SK-N-SH (cell line): ENCODE measurements at regions not wholly inside any gene's neighbourhood (a gene's known extent, or its start where the extent isn't known, plus 50 kb on each side); places are given as distances from the start of the nearest gene placed in this dataset.

Experiments used
- CTCF ChIA-PET: fragments of 300-600, 350-600 bp; formaldehyde crosslinking; extraction: SDS; loops from one replicate; lab custom pipeline; 2021; lab: Yijun Ruan, JAX
- POLR2A ChIA-PET: fragments of 350-600 bp; sonication (Branson Sonifier 250); formaldehyde crosslinking; extraction: SDS; loops from one replicate; lab custom pipeline; 2020; ENCODE audit warnings: antibody characterized with exemption, inconsistent platforms; lab: Yijun Ruan, JAX
- DNase-seq: peaks from one replicate; pipeline ENCODE4 v3.0.0; 2012
- H2AFZ ChIP-seq: fragments of 200-600 bp; sonication (generic); 2 replicates; pipeline ENCODE4 v1.8.1; 2016; ENCODE audit warnings: antibody characterized with exemption, mild to moderate bottlenecking, low read depth
- H3F3A ChIP-seq: fragments of 200-600 bp; sonication (generic); replicated peaks from 2 replicates; pipeline ENCODE3; 2016; ENCODE audit warnings: antibody characterized with exemption, mild to moderate bottlenecking; ENCODE audit not compliant: insufficient read depth
- H3K27ac ChIP-seq, 2 experiments: fragments of 200-500 bp in 1 of 2; fragments of 200-600 bp in 1 of 2; sonication (Bioruptor generic) in 1 of 2; sonication (generic), shearing (Covaris generic) in 1 of 2; 2 replicates each; pipeline versions ENCODE4 v1.5.1 to v1.6.1; 2014 to 2016; ENCODE audit warnings: low read depth in 2 of 2, inconsistent platforms in 1 of 2, low read length in 1 of 2, mild to moderate bottlenecking in 1 of 2, mixed read lengths in 1 of 2
- H3K27me3 ChIP-seq: fragments of 200-600 bp; sonication (generic), shearing (Covaris generic); 2 replicates; pipeline ENCODE4 v1.6.1; 2016; ENCODE audit warnings: mixed run types; ENCODE audit not compliant: insufficient read depth
- H3K36me3 ChIP-seq, 2 experiments: fragments of 200-500 bp in 1 of 2; fragments of 200-600 bp in 1 of 2; sonication (Bioruptor generic) in 1 of 2; sonication (generic) in 1 of 2; replicated peaks in 1 of 2; 2 replicates each; pipeline versions ENCODE3 to v1.5.1; 2014 to 2016; ENCODE audit warnings: low read length in 1 of 2, mild to moderate bottlenecking in 1 of 2; ENCODE audit not compliant: insufficient read depth in 2 of 2, control insufficient read depth in 1 of 2
- H3K4me1 ChIP-seq, 2 experiments: fragments of 200-500 bp in 1 of 2; fragments of 200-600 bp in 1 of 2; sonication (Bioruptor generic) in 1 of 2; sonication (generic), shearing (Covaris generic) in 1 of 2; 2 replicates each; pipeline versions ENCODE4 v1.5.1 to v1.6.1; 2014 to 2016; ENCODE audit warnings: low read depth in 1 of 2, low read length in 1 of 2, mixed run types in 1 of 2; ENCODE audit not compliant: insufficient read depth in 2 of 2, control insufficient read depth in 1 of 2
- H3K4me2 ChIP-seq: fragments of 200-600 bp; sonication (generic), shearing (Covaris generic); 2 replicates; pipeline ENCODE4 v1.6.1; 2017; ENCODE audit warnings: mixed run types
- H3K4me3 ChIP-seq, 2 experiments: fragments of 200-500 bp in 1 of 2; fragments of 200-600 bp in 1 of 2; sonication (Bioruptor generic) in 1 of 2; sonication (generic), shearing (Covaris generic) in 1 of 2; 2 replicates each; pipeline versions ENCODE4 v1.5.1 to v1.8.1; 2014 to 2016; ENCODE audit warnings: low read depth in 2 of 2, inconsistent platforms in 1 of 2, low read length in 1 of 2, mild to moderate bottlenecking in 1 of 2, mixed read lengths in 1 of 2, moderate library complexity in 1 of 2
- H3K79me2 ChIP-seq: fragments of 200-600 bp; sonication (generic); 2 replicates; pipeline ENCODE4 v1.8.1; 2017; ENCODE audit warnings: mild to moderate bottlenecking; ENCODE audit not compliant: insufficient read depth
- H3K9ac ChIP-seq: fragments of 200-600 bp; sonication (generic); 2 replicates; pipeline ENCODE4 v1.6.1; 2017; ENCODE audit warnings: mixed run types
- H3K9me2 ChIP-seq: fragments of 200-600 bp; sonication (generic); 2 replicates; pipeline ENCODE4 v1.6.1; 2017; ENCODE audit warnings: mixed run types
- H3K9me3 ChIP-seq: fragments of 200-600 bp; sonication (generic); 2 replicates; pipeline ENCODE4 v1.6.1; 2017; ENCODE audit warnings: mixed run types, mild to moderate bottlenecking, moderate library complexity
- H4K20me1 ChIP-seq: fragments of 200-600 bp; sonication (generic); 2 replicates; pipeline ENCODE4 v1.6.1; 2017; ENCODE audit warnings: mild to moderate bottlenecking, mixed run types; ENCODE audit not compliant: insufficient read depth
- CHD2 ChIP-seq: fragments of 150-350 bp; IDR thresholded peaks from 2 replicates; pipeline ENCODE4 v1.6.1; 2018; ENCODE audit warnings: low read length; ENCODE audit not compliant: partially characterized antibody
- ELF1 ChIP-seq: IDR thresholded peaks from 2 replicates; pipeline ENCODE4 v1.4.0; 2012
- EP300 ChIP-seq, 2 experiments: IDR thresholded peaks; 2 replicates each; pipeline versions ENCODE4 v1.4.0 to v1.6.1; 2012; ENCODE audit warnings: borderline replicate concordance in 1 of 2, low read depth in 1 of 2, low read length in 1 of 2
- FOSL2 ChIP-seq: IDR thresholded peaks from 2 replicates; pipeline ENCODE4 v1.4.0; 2012; ENCODE audit warnings: low read depth, mild to moderate bottlenecking, moderate library complexity, borderline replicate concordance
- MAX ChIP-seq: IDR thresholded peaks from 2 replicates; pipeline ENCODE4 v1.4.0; 2012; ENCODE audit warnings: low read depth
- PBX3 ChIP-seq: IDR thresholded peaks from 2 replicates; pipeline ENCODE4; 2012
- POLR2AphosphoS5 ChIP-seq: IDR thresholded peaks from 2 replicates; pipeline ENCODE4 v1.6.1; 2012; ENCODE audit warnings: low read depth, low read length
- RFX5 ChIP-seq: IDR thresholded peaks from 2 replicates; pipeline ENCODE4 v1.6.1; 2012; ENCODE audit warnings: mild to moderate bottlenecking, improper control_type of control experiment, low read length
- TAF1 ChIP-seq: IDR thresholded peaks from 2 replicates; pipeline ENCODE4 v1.6.1; 2012; ENCODE audit warnings: low read depth, mild to moderate bottlenecking, low read length, moderate library complexity, borderline replicate concordance
- TCF12 ChIP-seq: IDR thresholded peaks from 2 replicates; pipeline ENCODE4 v1.4.0; 2012
- USF1 ChIP-seq: IDR thresholded peaks from 2 replicates; pipeline ENCODE4 v1.4.0; 2012; ENCODE audit warnings: low read depth, borderline replicate concordance
- WGBS: methylation state at CpG from one replicate; pipeline ENCODE4 v1.1.6; 2017; ENCODE audit warnings: low lambda C conversion rate; 5-methylcytosine and 5-hydroxymethylcytosine counted together

GRCh38 chr5:152314196-152314829, 90.8 kb downstream of the NMUR2 start:
- no peaks in the 10 kb centered on the region for H3F3A ChIP-seq
- H3K4me3 ChIP-seq, result no peak overlapping the region
- H3K79me2 ChIP-seq, result no peaks in the 10 kb centered on the region
- no peak for DNase-seq
- ChIA-PET CTCF (no interaction called here), POLR2A (no interaction called here)
- H3K9ac ChIP-seq, result no peak overlapping the region
- H3K4me1 ChIP-seq, result no peaks in the 10 kb centered on the region
- H3K9me2 ChIP-seq, result no peaks in the 10 kb centered on the region
- no peak overlapping the region for H3K27ac ChIP-seq
- H3K9me3 ChIP-seq, result no peaks in the 10 kb centered on the region
- H4K20me1 ChIP-seq, result no peaks in the 10 kb centered on the region
- TF ChIP-seq ELF1, result no peak
- no peak for TF ChIP-seq TAF1
- TF ChIP-seq FOSL2, result no peak
- TF ChIP-seq RFX5, result no peak
- no peak for TF ChIP-seq PBX3
- TF ChIP-seq EP300 (IDR thresholded peaks at IDR 0.05; ENCODE audit: borderline replicate concordance in 1 of 2, low read depth in 1 of 2, low read length in 1 of 2), result no peak
- no peak for TF ChIP-seq MAX
- no peak for TF ChIP-seq CHD2
- TF ChIP-seq TCF12, result no peak
- TF ChIP-seq POLR2AphosphoS5, result no peak
- H3K4me2 ChIP-seq, result no peak overlapping the region
- no peaks in the 10 kb centered on the region for H3K27me3 ChIP-seq
- H3K36me3 ChIP-seq, result no peaks in the 10 kb centered on the region
- 0% methylated on average over 1 of the region's 1 CpG for WGBS
- H2AFZ ChIP-seq, result no peak overlapping the region

- Histone ChIP-seq H3K4me3 (no peak overlapping the region), H4K20me1 (no peaks in the 10 kb centered on the region), H3K27me3 (no peaks in the 10 kb centered on the region), H3K79me2 (no peaks in the 10 kb centered on the region), H3K27ac (no peak overlapping the region), H3K4me1 (no peaks in the 10 kb centered on the region), H3K9ac (no peak overlapping the region), H3K4me2 (no peak overlapping the region), H3K9me2 (no peaks in the 10 kb centered on the region), H2AFZ (no peak overlapping the region), H3K36me3 (no peaks in the 10 kb centered on the region), H3F3A (no peaks in the 10 kb centered on the region), H3K9me3 (no peaks in the 10 kb centered on the region)
- no peak for DNase-seq
- 4% methylated on average over 2 of the region's 2 CpGs for WGBS
- no peak for TF ChIP-seq RFX5
- TF ChIP-seq USF1, result no peak
- TF ChIP-seq MAX, result no peak
- TF ChIP-seq PBX3, result no peak
- CTCF ChIA-PET, result no interaction called here
- POLR2A ChIA-PET, result no interaction called here
Observed at GRCh38 chr5:152309926-152310450, 95.1 kb downstream of the NMUR2 start.
